HepG2 (cell line): ENCODE measurements at regions not wholly inside any gene's neighbourhood (a gene's known extent, or its start where the extent isn't known, plus 50 kb on each side); places are given as distances from the start of the nearest gene placed in this dataset.

Experiments used
- ATAC-seq: fragments of 200-7000 bp; cut with Tn5 transposase; 3 replicates; pipeline ENCODE4 v1.9.1; 2020; ENCODE audit warnings: mild to moderate bottlenecking, moderate library complexity
- BruUV-seq: library from RNA; stranded (reverse); fragments of 400-500 nt; replicated peaks from 2 replicates; lab custom pipeline; 2021; lab: Mats Ljungman, UMichigan
- CTCF ChIA-PET: fragments of 300-600 bp; formaldehyde crosslinking; extraction: SDS; loops from one replicate; lab custom pipeline; 2021; ENCODE audit warnings: low total read pairs, inconsistent platforms, low intra/inter-chr PET ratio; lab: Yijun Ruan, JAX
- POLR2A ChIA-PET: fragments of 350-600 bp; sonication (Branson Sonifier 250); formaldehyde crosslinking; loops from one replicate; lab custom pipeline; 2020; ENCODE audit warnings: antibody characterized with exemption, inconsistent platforms; lab: Yijun Ruan, JAX
- DNase-seq: peaks from one replicate; pipeline ENCODE4 v3.0.0-alpha.2; 2015; ENCODE audit warnings: low spot score
- FAIRE-seq: peaks from 3 replicates; lab custom pipeline; 2011; peaks lifted over from hg19 to GRCh38; lab: Jason Lieb, UNC
- H2AFZ ChIP-seq: one replicate; pipeline ENCODE4 v1.6.1; 2011; ENCODE audit warnings: low read length, inconsistent platforms
- H3K27ac ChIP-seq: fragments of 300-600 bp; 3 replicates; pipeline ENCODE4 v1.8.0; 2011; ENCODE audit warnings: mixed run types, mild to moderate bottlenecking, mixed read lengths, low read length, inconsistent platforms; ENCODE audit not compliant: insufficient read depth; ENCODE audit errors: extremely low read length
- H3K27me3 ChIP-seq, 2 experiments: fragments of 200-600 bp in 1 of 2; 2 replicates in 1 of 2; 3 replicates in 1 of 2; pipeline versions ENCODE4 v1.6.0 to v1.8.0; 2011; ENCODE audit warnings: low read length in 2 of 2, mild to moderate bottlenecking in 2 of 2, moderate library complexity in 2 of 2, inconsistent platforms in 1 of 2; ENCODE audit not compliant: insufficient read depth in 2 of 2, control insufficient read depth in 1 of 2
- H3K36me3 ChIP-seq, 2 experiments: fragments of 200-600 bp in 1 of 2; replicated peaks in 1 of 2; 2 replicates in 1 of 2; 3 replicates in 1 of 2; pipeline versions ENCODE4 v1.5.1 to v1.8.0; 2011; ENCODE audit warnings: low read length in 2 of 2, inconsistent platforms in 1 of 2; ENCODE audit not compliant: insufficient read depth in 2 of 2, control insufficient read depth in 1 of 2
- H3K4me1 ChIP-seq: 2 replicates; pipeline ENCODE4 v1.5.1; 2012; ENCODE audit warnings: low read length, inconsistent platforms; ENCODE audit not compliant: insufficient read depth
- H3K4me2 ChIP-seq: 2 replicates; pipeline ENCODE4 v1.6.0; 2011; ENCODE audit warnings: low read depth, low read length, inconsistent platforms
- H3K4me3 ChIP-seq, 3 experiments: fragments of 200-600 bp in 1 of 3; sonication (generic), shearing (Covaris generic) in 1 of 3; replicated peaks in 1 of 3; 2 replicates each; pipeline ENCODE4 v1.5.1; 2011 to 2016; ENCODE audit warnings: low read length in 3 of 3, inconsistent platforms in 2 of 3, low read depth in 2 of 3, mild to moderate bottlenecking in 2 of 3, control low read depth in 1 of 3, mixed read lengths in 1 of 3; ENCODE audit not compliant: insufficient read depth in 1 of 3
- H3K79me2 ChIP-seq: one replicate; pipeline ENCODE4 v1.6.1; 2011; ENCODE audit warnings: low read length, inconsistent platforms; ENCODE audit not compliant: insufficient read depth
- H3K9ac ChIP-seq: 2 replicates; pipeline ENCODE4 v1.6.0; 2011; ENCODE audit warnings: mild to moderate bottlenecking, low read depth, low read length, inconsistent platforms; ENCODE audit not compliant: insufficient read depth
- H3K9me3 ChIP-seq: 2 replicates; pipeline ENCODE4 v1.5.1; 2012; ENCODE audit warnings: mild to moderate bottlenecking, low read length
- H4K20me1 ChIP-seq: 2 replicates; pipeline ENCODE4 v1.6.0; 2011; ENCODE audit warnings: inconsistent platforms, mild to moderate bottlenecking, low read length, moderate library complexity; ENCODE audit not compliant: insufficient read depth
- HIVEP1 ChIP-seq: sonication (generic); formaldehyde crosslinking; IDR thresholded peaks from 2 replicates; pipeline ENCODE4 v1.4.0; 2020; ENCODE audit warnings: mild to moderate bottlenecking, missing genetic modification reagents
- MAF1 ChIP-seq: sonication (generic); formaldehyde crosslinking; IDR thresholded peaks from 2 replicates; pipeline ENCODE4 v1.5.0; 2020; ENCODE audit warnings: missing genetic modification reagents, borderline replicate concordance
- PHF8 ChIP-seq: sonication (generic); formaldehyde crosslinking; IDR thresholded peaks from 2 replicates; pipeline ENCODE4 v1.5.0; 2020; ENCODE audit warnings: missing genetic modification reagents
- TOE1 ChIP-seq: sonication (generic); formaldehyde crosslinking; IDR thresholded peaks from 2 replicates; pipeline ENCODE4 v1.4.0; 2020; ENCODE audit warnings: mild to moderate bottlenecking, missing genetic modification reagents
- TSC22D2 ChIP-seq: sonication (generic); formaldehyde crosslinking; IDR thresholded peaks from 2 replicates; pipeline ENCODE4 v1.5.1; 2020; ENCODE audit warnings: missing genetic modification reagents, mild to moderate bottlenecking, borderline replicate concordance
- ZNF510 ChIP-seq: sonication (generic); formaldehyde crosslinking; IDR thresholded peaks from 2 replicates; pipeline ENCODE4 v1.4.0; 2020; ENCODE audit warnings: low read depth, mild to moderate bottlenecking, missing genetic modification reagents
- WGBS: methylation state at CpG from one replicate; pipeline ENCODE4 v1.1.6; 2017; ENCODE audit warnings: low lambda C conversion rate; 5-methylcytosine and 5-hydroxymethylcytosine counted together
- in situ Hi-C: cut with HindIII; loops from 2 replicates; pipeline ENCODE4 v1.10.0; 2017; ENCODE audit warnings: low pct_unique_long_range_greater_than_20kb; ENCODE audit not compliant: extremely low pct_ligation_motif_present
- intact Hi-C: fragments of 100-400 bp; cut with micrococcal nuclease; formaldehyde crosslinking; loops from one replicate; pipeline ENCODE4 v1.10.0; 2022; ENCODE audit not compliant: unreplicated experiment
- TF ChIP-seq, protein P1 (sequence below): sonication (generic); formaldehyde crosslinking; IDR thresholded peaks from 2 replicates; pipeline ENCODE4 v1.4.0; 2020; ENCODE audit warnings: missing genetic modification reagents

DNA sequence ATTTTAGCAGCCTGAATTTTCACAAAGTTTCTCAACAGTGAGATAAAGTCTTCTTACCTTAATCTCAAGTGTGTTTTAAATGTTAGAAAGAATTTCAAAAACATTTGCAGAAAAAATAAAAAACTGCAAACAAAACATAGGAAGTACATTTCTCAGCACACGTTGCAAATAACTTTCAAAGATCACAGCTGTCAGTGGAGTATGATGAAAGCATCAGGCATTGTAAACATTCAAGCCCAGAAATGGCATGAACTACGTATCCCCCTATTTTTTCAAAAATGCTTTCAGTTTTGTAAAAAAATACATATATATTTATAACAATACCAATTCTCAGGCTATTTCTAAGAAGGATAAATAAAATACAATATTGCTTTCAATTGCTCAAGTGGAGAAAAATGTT lies 320.6 kb upstream of the TFPI start:
- no peak for ATAC-seq
- POLR2A ChIA-PET: no interaction called here
- no peak for DNase-seq
- FAIRE-seq: no peak
- 3% methylated on average over 2 of the region's 2 CpGs for WGBS
- Histone ChIP-seq H2AFZ (no peak overlapping the region), H3K4me1 (no peaks in the 10 kb centered on the region), H4K20me1 (no peaks in the 10 kb centered on the region), H3K4me3 (no peak overlapping the region), H3K27ac (no peak overlapping the region), H3K36me3 (no peaks in the 10 kb centered on the region), H3K4me2 (no peak overlapping the region)
- in situ Hi-C loops (no loop called here), intact Hi-C loops (no loop called here)
- CTCF ChIA-PET: no interaction called here
- no TSS peak for BruUV-seq
- TF ChIP-seq TSC22D2 (no peak), ZNF510 (CRISPR knock-in tag) (no peak), PHF8 (CRISPR knock-in tag) (no peak), MAF1 (CRISPR knock-in tag) (no peak), TOE1 (CRISPR knock-in tag) (no peak), HIVEP1 (CRISPR knock-in tag) (no peak)
- TF ChIP-seq, protein P1, sequence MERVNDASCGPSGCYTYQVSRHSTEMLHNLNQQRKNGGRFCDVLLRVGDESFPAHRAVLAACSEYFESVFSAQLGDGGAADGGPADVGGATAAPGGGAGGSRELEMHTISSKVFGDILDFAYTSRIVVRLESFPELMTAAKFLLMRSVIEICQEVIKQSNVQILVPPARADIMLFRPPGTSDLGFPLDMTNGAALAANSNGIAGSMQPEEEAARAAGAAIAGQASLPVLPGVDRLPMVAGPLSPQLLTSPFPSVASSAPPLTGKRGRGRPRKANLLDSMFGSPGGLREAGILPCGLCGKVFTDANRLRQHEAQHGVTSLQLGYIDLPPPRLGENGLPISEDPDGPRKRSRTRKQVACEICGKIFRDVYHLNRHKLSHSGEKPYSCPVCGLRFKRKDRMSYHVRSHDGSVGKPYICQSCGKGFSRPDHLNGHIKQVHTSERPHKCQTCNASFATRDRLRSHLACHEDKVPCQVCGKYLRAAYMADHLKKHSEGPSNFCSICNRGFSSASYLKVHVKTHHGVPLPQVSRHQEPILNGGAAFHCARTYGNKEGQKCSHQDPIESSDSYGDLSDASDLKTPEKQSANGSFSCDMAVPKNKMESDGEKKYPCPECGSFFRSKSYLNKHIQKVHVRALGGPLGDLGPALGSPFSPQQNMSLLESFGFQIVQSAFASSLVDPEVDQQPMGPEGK (CRISPR knock-in tag): no peak
- TF ChIP-seq, all 625 proteins: peak for 0
- Histone ChIP-seq H3K79me2 (no peaks in the 10 kb centered on the region), H3K27me3 (peaks cover 0 to under 1% of the 10 kb centered on the region in 2 experiments; a peak in 1 of 5 replicates), H3K9ac (no peak overlapping the region), H3K9me3 (no peaks in the 10 kb centered on the region)
